OCI-LY7 (cell line): ENCODE measurements at regions not wholly inside any gene's neighbourhood (a gene's known extent, or its start where the extent isn't known, plus 50 kb on each side); places are given as distances from the start of the nearest gene placed in this dataset.

Source experiments
- BruUV-seq: library from RNA; stranded (reverse); fragments of 400-500 nt; replicated peaks from 2 replicates; lab custom pipeline; 2021; lab: Mats Ljungman, UMichigan
- CTCF ChIA-PET: fragments of 300-600 bp; sonication (Branson Sonifier 250); formaldehyde crosslinking; loops from one replicate; lab custom pipeline; 2022; ENCODE audit warnings: antibody characterized with exemption; ENCODE audit not compliant: unreplicated experiment; lab: Charles Lee
- POLR2A ChIA-PET: fragments of 300-600 bp; sonication (Branson Sonifier 250); formaldehyde crosslinking; loops from one replicate; lab custom pipeline; 2022; ENCODE audit warnings: antibody characterized with exemption; lab: Charles Lee
- DNase-seq: peaks from one replicate; pipeline ENCODE4 v3.0.0-alpha.2; 2015; ENCODE audit warnings: low spot score
- H2AFZ ChIP-seq: fragments of 200-600 bp; sonication (generic), shearing (Covaris generic); 2 replicates; pipeline ENCODE4 v1.6.1; 2014; ENCODE audit warnings: mild to moderate bottlenecking, antibody characterized with exemption, low read length, moderate library complexity
- H3K27ac ChIP-seq: fragments of 200-600 bp; sonication (generic); 2 replicates; pipeline ENCODE4 v1.5.1; 2014; ENCODE audit warnings: mixed run types, low read depth, mild to moderate bottlenecking, moderate library complexity, low read length, inconsistent platforms; ENCODE audit not compliant: poor library complexity, severe bottlenecking
- H3K36me3 ChIP-seq: fragments of 200-600 bp; sonication (generic); 2 replicates; pipeline ENCODE4 v1.6.1; 2014; ENCODE audit warnings: mild to moderate bottlenecking, antibody characterized with exemption, low read length, moderate library complexity, mixed read lengths; ENCODE audit not compliant: insufficient read depth
- H3K4me1 ChIP-seq: fragments of 200-600 bp; sonication (generic); 2 replicates; pipeline ENCODE4 v1.5.1; 2014; ENCODE audit warnings: mild to moderate bottlenecking, low read length; ENCODE audit not compliant: insufficient read depth, poor library complexity, severe bottlenecking
- H3K4me2 ChIP-seq: fragments of 200-600 bp; sonication (generic); 2 replicates; pipeline ENCODE4 v1.6.1; 2014; ENCODE audit warnings: mild to moderate bottlenecking, low read length
- H3K4me3 ChIP-seq: fragments of 200-600 bp; sonication (generic); 2 replicates; pipeline ENCODE4 v1.5.1; 2014; ENCODE audit warnings: mild to moderate bottlenecking, low read depth, low read length; ENCODE audit not compliant: poor library complexity, severe bottlenecking
- H3K79me2 ChIP-seq: fragments of 200-600 bp; sonication (generic); 2 replicates; pipeline ENCODE4 v1.6.1; 2016; ENCODE audit warnings: low read depth, mild to moderate bottlenecking, low read length, moderate library complexity, mixed read lengths; ENCODE audit not compliant: insufficient read depth
- H3K9me2 ChIP-seq: fragments of 200-600 bp; sonication (generic); 2 replicates; pipeline ENCODE4 v1.6.1; 2016; ENCODE audit warnings: mild to moderate bottlenecking, low read length, mixed read lengths; ENCODE audit not compliant: insufficient read depth
- H3K9me3 ChIP-seq: fragments of 200-600 bp; sonication (generic); 2 replicates; pipeline ENCODE4 v1.6.1; 2014; ENCODE audit warnings: mild to moderate bottlenecking, mixed run types, low read length, mixed read lengths
- H4K20me1 ChIP-seq: fragments of 200-600 bp; sonication (generic); 2 replicates; pipeline ENCODE4 v1.6.1; 2014; ENCODE audit warnings: mild to moderate bottlenecking, antibody characterized with exemption, low read length, moderate library complexity, mixed read lengths; ENCODE audit not compliant: insufficient read depth
- EZH2phosphoT487 ChIP-seq: fragments of 200-600 bp; sonication (generic); IDR thresholded peaks from 2 replicates; pipeline ENCODE4 v1.6.1; 2018; ENCODE audit warnings: low read depth, borderline replicate concordance, mild to moderate bottlenecking, mixed run types, antibody characterized with exemption, low read length, moderate library complexity, mixed read lengths
- intact Hi-C: fragments of 100-400 bp; cut with micrococcal nuclease; formaldehyde crosslinking; loops from one replicate; pipeline ENCODE4 v1.10.0; 2022; ENCODE audit not compliant: unreplicated experiment
- TF ChIP-seq, protein P1 (sequence below): fragments of 200-600 bp; sonication (generic); conservative IDR thresholded peaks from 2 replicates; pipeline ENCODE4 v1.5.1; 2014; ENCODE audit warnings: mild to moderate bottlenecking, antibody characterized with exemption, low read length, moderate library complexity, mixed read lengths

DNA sequence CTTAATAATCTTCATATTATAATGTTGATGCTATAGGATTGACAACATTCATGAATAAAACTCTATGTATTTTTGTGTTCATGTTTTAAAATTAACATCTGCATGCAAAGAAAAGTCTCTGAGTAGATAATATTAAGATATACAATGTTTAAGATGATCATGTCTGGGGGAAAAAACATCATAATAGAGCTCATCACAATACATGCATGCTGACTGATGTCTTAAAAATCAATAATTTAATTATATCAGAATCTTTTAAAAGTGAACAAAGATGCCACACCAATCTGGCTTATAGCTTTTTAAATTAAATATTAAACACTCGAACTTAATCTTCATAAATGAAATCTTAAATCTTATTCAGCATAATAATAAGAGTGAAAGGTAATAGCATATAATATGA, 933.9 kb upstream of the MIR17HG start:
- no peaks in the 10 kb centered on the region for H3K9me2 ChIP-seq
- H3K27ac ChIP-seq = no peak overlapping the region
- CTCF ChIA-PET = no interaction called here
- BruUV-seq = no TSS peak
- H2AFZ ChIP-seq = no peak overlapping the region
- TF ChIP-seq, protein P1, sequence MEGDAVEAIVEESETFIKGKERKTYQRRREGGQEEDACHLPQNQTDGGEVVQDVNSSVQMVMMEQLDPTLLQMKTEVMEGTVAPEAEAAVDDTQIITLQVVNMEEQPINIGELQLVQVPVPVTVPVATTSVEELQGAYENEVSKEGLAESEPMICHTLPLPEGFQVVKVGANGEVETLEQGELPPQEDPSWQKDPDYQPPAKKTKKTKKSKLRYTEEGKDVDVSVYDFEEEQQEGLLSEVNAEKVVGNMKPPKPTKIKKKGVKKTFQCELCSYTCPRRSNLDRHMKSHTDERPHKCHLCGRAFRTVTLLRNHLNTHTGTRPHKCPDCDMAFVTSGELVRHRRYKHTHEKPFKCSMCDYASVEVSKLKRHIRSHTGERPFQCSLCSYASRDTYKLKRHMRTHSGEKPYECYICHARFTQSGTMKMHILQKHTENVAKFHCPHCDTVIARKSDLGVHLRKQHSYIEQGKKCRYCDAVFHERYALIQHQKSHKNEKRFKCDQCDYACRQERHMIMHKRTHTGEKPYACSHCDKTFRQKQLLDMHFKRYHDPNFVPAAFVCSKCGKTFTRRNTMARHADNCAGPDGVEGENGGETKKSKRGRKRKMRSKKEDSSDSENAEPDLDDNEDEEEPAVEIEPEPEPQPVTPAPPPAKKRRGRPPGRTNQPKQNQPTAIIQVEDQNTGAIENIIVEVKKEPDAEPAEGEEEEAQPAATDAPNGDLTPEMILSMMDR = no peak
- TF ChIP-seq EZH2phosphoT487 = no peak
- POLR2A ChIA-PET = interaction anchor here (0.7 to 1.5 kb wide), 5 partner anchors 8 to 94 kb away, joined by 3 to 5 read pairs (median 3); no protein-coding TSS in a partner anchor
- no peak for DNase-seq
- H3K79me2 ChIP-seq = no peaks in the 10 kb centered on the region
- H3K9me3 ChIP-seq = 0 out of 2 replicates have a peak, but pooled peaks cover 1% of the 10 kb centered on the region
- no peaks in the 10 kb centered on the region for H3K36me3 ChIP-seq
- H3K4me2 ChIP-seq = no peak overlapping the region
- no peak overlapping the region for H3K4me3 ChIP-seq
- intact Hi-C loops = no loop called here
- H4K20me1 ChIP-seq = no peaks in the 10 kb centered on the region
- no peaks in the 10 kb centered on the region for H3K4me1 ChIP-seq

DNA sequence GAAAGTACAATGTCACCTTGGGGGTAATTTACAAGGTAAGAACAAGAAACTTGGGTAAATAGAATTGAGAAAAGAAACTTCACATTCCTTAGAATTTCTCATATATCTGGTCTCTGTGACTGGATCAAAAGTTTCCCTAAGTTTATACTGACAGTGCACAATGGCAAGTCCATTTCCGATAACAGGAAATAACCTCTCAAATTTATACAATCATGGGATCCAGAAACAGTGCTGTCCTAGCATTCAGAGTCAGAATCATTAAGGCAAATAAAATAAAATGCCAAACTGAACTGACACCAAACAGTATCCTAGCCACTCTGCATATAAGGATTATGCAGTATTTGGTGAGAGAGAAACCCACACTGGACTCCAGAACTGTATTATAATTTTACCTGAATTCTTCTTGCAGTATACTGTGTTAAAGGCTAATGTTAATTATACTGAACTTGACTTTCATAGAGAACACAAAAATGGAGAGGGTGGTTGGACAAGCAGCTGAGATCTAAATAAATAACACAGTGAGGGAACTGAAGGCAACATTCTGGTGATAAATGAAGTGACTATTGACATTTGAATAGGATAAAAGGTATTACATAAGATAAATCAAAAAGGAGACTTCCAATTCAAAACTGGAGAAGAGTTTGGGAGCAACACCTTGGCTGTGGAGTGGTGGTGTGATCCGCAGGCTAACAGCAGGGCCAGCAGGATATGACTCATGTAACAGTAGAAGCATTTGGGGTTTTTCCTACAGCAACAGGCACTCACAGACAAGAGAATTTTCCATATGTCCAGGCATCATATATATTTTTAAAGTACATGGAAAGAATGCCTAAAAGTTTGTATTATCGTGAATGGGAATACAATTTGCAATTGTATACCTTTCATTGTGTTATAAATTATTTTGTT, 932.5 kb upstream of the MIR17HG start:
- no peak for TF ChIP-seq EZH2phosphoT487
- TF ChIP-seq, protein P1 = no peak
- intact Hi-C loops = no loop called here
- Histone ChIP-seq H4K20me1 (no peaks in the 10 kb centered on the region), H3K9me2 (no peaks in the 10 kb centered on the region), H3K79me2 (no peaks in the 10 kb centered on the region), H3K4me3 (no peak overlapping the region), H2AFZ (no peak overlapping the region), H3K4me1 (no peaks in the 10 kb centered on the region), H3K9me3 (0 out of 2 replicates have a peak, but pooled peaks cover 2% of the 10 kb centered on the region), H3K27ac (no peak overlapping the region), H3K36me3 (no peaks in the 10 kb centered on the region), H3K4me2 (no peak overlapping the region)
- ChIA-PET POLR2A (interaction anchor here (1.0 to 1.5 kb wide), 2 partner anchors 10 to 31 kb away, joined by 3 to 5 read pairs; no protein-coding TSS in a partner anchor), CTCF (no interaction called here)
- DNase-seq = no peak
- no TSS peak for BruUV-seq

DNA sequence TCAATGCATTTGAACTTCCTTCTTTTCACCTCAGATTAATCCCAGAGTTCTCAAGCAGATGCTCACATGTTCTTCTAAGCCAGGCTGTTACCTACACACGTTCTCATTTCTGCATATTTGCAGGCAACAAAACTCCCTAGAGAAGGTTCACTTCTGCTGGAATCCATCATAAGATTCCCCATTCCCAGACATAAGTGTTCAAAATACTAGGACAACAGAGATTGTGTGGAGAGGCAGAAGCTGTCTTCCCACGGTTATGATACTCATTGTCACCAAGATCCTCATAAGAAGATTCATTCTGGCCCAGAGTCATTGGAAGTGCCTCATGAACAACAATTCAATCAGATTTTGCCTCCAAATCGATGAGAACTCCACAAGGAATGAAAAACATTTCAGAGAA, 931.6 kb upstream of the MIR17HG start:
- H3K9me3 ChIP-seq = 0 out of 2 replicates have a peak, but pooled peaks cover 7% of the 10 kb centered on the region
- H3K4me3 ChIP-seq = no peak overlapping the region
- no peaks in the 10 kb centered on the region for H3K36me3 ChIP-seq
- ChIA-PET CTCF (no interaction called here), POLR2A (interaction anchor here (2.5 kb wide), 1 partner anchor 10 kb away, joined by 8 read pairs; no protein-coding TSS in a partner anchor)
- H3K9me2 ChIP-seq = no peaks in the 10 kb centered on the region
- H3K4me2 ChIP-seq = no peak overlapping the region
- BruUV-seq = no TSS peak
- H3K4me1 ChIP-seq = no peaks in the 10 kb centered on the region
- intact Hi-C loops = no loop called here
- H2AFZ ChIP-seq = no peak overlapping the region
- H3K79me2 ChIP-seq = no peaks in the 10 kb centered on the region
- no peak overlapping the region for H3K27ac ChIP-seq
- no peaks in the 10 kb centered on the region for H4K20me1 ChIP-seq
- no peak for DNase-seq
- TF ChIP-seq, protein P1 = no peak
- TF ChIP-seq EZH2phosphoT487 = no peak
